ENCODE measurements at regions not wholly inside any gene's neighbourhood (a gene's known extent, or its start where the extent isn't known, plus 50 kb on each side); places are given as distances from the start of the nearest gene placed in this dataset.

DNA sequence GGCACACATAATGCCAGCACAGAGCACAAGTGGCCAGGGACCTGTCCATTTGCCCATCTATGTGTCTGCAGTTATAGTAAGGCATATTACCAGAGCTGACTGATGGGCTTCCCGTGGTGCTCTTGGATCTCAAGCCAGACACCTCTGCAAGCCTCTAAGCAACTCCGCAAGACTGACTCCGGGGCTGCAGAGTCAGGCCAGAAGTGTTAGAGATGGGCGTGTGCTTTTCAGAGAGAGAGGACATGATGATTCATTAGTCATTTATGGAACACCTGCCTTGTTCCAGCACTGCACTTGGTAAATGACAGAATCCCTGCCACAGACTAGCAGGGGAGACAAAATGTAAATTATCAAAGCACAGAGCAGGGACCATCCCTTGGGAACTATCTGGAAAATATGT, 559.0 kb downstream of the PDCD6IP start (continued):
- TF ChIP-seq, protein P1, sequence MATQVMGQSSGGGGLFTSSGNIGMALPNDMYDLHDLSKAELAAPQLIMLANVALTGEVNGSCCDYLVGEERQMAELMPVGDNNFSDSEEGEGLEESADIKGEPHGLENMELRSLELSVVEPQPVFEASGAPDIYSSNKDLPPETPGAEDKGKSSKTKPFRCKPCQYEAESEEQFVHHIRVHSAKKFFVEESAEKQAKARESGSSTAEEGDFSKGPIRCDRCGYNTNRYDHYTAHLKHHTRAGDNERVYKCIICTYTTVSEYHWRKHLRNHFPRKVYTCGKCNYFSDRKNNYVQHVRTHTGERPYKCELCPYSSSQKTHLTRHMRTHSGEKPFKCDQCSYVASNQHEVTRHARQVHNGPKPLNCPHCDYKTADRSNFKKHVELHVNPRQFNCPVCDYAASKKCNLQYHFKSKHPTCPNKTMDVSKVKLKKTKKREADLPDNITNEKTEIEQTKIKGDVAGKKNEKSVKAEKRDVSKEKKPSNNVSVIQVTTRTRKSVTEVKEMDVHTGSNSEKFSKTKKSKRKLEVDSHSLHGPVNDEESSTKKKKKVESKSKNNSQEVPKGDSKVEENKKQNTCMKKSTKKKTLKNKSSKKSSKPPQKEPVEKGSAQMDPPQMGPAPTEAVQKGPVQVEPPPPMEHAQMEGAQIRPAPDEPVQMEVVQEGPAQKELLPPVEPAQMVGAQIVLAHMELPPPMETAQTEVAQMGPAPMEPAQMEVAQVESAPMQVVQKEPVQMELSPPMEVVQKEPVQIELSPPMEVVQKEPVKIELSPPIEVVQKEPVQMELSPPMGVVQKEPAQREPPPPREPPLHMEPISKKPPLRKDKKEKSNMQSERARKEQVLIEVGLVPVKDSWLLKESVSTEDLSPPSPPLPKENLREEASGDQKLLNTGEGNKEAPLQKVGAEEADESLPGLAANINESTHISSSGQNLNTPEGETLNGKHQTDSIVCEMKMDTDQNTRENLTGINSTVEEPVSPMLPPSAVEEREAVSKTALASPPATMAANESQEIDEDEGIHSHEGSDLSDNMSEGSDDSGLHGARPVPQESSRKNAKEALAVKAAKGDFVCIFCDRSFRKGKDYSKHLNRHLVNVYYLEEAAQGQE (IDR thresholded peaks at IDR 0.05; ENCODE audit: unreplicated experiment), result no peak
- TF ChIP-seq JUNB (IDR thresholded peaks at IDR 0.05; ENCODE audit: unreplicated experiment) (no peak), EZH2phosphoT487 (IDR thresholded peaks at IDR 0.05; ENCODE audit: unreplicated experiment) (no peak), STAT1 (IDR thresholded peaks at IDR 0.05; ENCODE audit: unreplicated experiment) (no peak)

- H3K27ac Mint-ChIP-seq, result no peak overlapping the region
- no peaks in the 10 kb centered on the region for H3K36me3 Mint-ChIP-seq (ENCODE audit: low read depth)
- TF ChIP-seq, protein P2, sequence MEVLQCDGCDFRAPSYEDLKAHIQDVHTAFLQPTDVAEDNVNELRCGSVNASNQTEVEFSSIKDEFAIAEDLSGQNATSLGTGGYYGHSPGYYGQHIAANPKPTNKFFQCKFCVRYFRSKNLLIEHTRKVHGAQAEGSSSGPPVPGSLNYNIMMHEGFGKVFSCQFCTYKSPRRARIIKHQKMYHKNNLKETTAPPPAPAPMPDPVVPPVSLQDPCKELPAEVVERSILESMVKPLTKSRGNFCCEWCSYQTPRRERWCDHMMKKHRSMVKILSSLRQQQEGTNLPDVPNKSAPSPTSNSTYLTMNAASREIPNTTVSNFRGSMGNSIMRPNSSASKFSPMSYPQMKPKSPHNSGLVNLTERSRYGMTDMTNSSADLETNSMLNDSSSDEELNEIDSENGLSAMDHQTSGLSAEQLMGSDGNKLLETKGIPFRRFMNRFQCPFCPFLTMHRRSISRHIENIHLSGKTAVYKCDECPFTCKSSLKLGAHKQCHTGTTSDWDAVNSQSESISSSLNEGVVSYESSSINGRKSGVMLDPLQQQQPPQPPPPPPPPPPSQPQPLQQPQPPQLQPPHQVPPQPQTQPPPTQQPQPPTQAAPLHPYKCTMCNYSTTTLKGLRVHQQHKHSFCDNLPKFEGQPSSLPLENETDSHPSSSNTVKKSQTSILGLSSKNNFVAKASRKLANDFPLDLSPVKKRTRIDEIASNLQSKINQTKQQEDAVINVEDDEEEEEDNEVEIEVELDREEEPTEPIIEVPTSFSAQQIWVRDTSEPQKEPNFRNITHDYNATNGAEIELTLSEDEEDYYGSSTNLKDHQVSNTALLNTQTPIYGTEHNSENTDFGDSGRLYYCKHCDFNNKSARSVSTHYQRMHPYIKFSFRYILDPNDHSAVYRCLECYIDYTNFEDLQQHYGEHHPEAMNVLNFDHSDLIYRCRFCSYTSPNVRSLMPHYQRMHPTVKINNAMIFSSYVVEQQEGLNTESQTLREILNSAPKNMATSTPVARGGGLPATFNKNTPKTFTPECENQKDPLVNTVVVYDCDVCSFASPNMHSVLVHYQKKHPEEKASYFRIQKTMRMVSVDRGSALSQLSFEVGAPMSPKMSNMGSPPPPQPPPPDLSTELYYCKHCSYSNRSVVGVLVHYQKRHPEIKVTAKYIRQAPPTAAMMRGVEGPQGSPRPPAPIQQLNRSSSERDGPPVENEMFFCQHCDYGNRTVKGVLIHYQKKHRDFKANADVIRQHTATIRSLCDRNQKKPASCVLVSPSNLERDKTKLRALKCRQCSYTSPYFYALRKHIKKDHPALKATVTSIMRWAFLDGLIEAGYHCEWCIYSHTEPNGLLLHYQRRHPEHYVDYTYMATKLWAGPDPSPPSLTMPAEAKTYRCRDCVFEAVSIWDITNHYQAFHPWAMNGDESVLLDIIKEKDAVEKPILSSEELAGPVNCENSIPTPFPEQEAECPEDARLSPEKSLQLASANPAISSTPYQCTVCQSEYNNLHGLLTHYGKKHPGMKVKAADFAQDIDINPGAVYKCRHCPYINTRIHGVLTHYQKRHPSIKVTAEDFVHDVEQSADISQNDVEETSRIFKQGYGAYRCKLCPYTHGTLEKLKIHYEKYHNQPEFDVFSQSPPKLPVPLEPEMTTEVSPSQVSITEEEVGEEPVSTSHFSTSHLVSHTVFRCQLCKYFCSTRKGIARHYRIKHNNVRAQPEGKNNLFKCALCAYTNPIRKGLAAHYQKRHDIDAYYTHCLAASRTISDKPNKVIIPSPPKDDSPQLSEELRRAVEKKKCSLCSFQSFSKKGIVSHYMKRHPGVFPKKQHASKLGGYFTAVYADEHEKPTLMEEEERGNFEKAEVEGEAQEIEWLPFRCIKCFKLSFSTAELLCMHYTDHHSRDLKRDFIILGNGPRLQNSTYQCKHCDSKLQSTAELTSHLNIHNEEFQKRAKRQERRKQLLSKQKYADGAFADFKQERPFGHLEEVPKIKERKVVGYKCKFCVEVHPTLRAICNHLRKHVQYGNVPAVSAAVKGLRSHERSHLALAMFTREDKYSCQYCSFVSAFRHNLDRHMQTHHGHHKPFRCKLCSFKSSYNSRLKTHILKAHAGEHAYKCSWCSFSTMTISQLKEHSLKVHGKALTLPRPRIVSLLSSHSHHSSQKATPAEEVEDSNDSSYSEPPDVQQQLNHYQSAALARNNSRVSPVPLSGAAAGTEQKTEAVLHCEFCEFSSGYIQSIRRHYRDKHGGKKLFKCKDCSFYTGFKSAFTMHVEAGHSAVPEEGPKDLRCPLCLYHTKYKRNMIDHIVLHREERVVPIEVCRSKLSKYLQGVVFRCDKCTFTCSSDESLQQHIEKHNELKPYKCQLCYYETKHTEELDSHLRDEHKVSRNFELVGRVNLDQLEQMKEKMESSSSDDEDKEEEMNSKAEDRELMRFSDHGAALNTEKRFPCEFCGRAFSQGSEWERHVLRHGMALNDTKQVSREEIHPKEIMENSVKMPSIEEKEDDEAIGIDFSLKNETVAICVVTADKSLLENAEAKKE (CRISPR knock-in tag; IDR thresholded peaks at IDR 0.05), result no peak
- TF ChIP-seq JUNB (IDR thresholded peaks at IDR 0.05; ENCODE audit: unreplicated experiment), result no peak
- no peak for TF ChIP-seq CTCF (conservative IDR thresholded peaks at IDR 0.05; ENCODE audit: low read depth in 2 of 2)
- no peak for TF ChIP-seq NANOG (IDR thresholded peaks at IDR 0.05; ENCODE audit: borderline replicate concordance)
- no peak for TF ChIP-seq ZNF114 (CRISPR knock-in tag; IDR thresholded peaks at IDR 0.05)
- no peak for TF ChIP-seq POLR2AphosphoS5 (IDR thresholded peaks at IDR 0.05; ENCODE audit: low read depth)
- no peak for TF ChIP-seq STAT1 (IDR thresholded peaks at IDR 0.05; ENCODE audit: unreplicated experiment)
- TF ChIP-seq EZH2phosphoT487 (IDR thresholded peaks at IDR 0.05; ENCODE audit: unreplicated experiment), result no peak
- TF ChIP-seq, protein P1 (IDR thresholded peaks at IDR 0.05; ENCODE audit: unreplicated experiment), result no peak
- no peak for TF ChIP-seq CREB1 (CRISPR knock-in tag; IDR thresholded peaks at IDR 0.05; ENCODE audit: low read depth)
Measured at GRCh38 chr3:34359064-34359463, 560.6 kb downstream of the PDCD6IP start.

More at GRCh38 chr3:34359064-34359463, 560.6 kb downstream of the PDCD6IP start:
- no peaks in the 10 kb centered on the region for H3F3A ChIP-seq (replicated peaks; ENCODE audit: low read depth)
- no peaks in the 10 kb centered on the region for H3K36me3 ChIP-seq (ENCODE audit: insufficient read depth)
- H4K20me1 ChIP-seq (replicated peaks; ENCODE audit: insufficient read depth), result no peaks in the 10 kb centered on the region
- ATAC-seq (no peak), DNase-seq (ENCODE audit: low spot score) (no peak)
- H3K4me3 Mint-ChIP-seq, result no peak overlapping the region
- no peak overlapping the region for H3K27ac ChIP-seq (ENCODE audit: low read depth)
- H3K4me1 Mint-ChIP-seq, result peaks cover 5% of the 10 kb centered on the region; the same call in 2 of the 3 replicates
- no peaks in the 10 kb centered on the region for H3K27me3 ChIP-seq (ENCODE audit: insufficient read depth)
- H3K4me1 ChIP-seq (ENCODE audit: insufficient read depth), result no peaks in the 10 kb centered on the region
- no peaks in the 10 kb centered on the region for H3K27me3 Mint-ChIP-seq (ENCODE audit: insufficient read depth, low read depth, poor library complexity)
- no peak overlapping the region for H3K4me2 ChIP-seq
- H3K4me3 ChIP-seq, result no peak overlapping the region
- H3K9me2 ChIP-seq (ENCODE audit: insufficient read depth), result no peaks in the 10 kb centered on the region; the same call in 1 of the 2 replicates
- H2AFZ ChIP-seq, result no peak overlapping the region
- H3K9me3 Mint-ChIP-seq, result no peaks in the 10 kb centered on the region; the same call in 2 of the 3 replicates
- H3K79me2 ChIP-seq (replicated peaks; ENCODE audit: insufficient read depth), result no peaks in the 10 kb centered on the region

All from GM23338 (cell line).